Bronchial epithelial cell (primary cell): ENCODE measurements at regions not wholly inside any gene's neighbourhood (a gene's known extent, or its start where the extent isn't known, plus 50 kb on each side); places are given as distances from the start of the nearest gene placed in this dataset.
"Not testable (repeated sequence)": the region's sequence is repeated elsewhere in the genome, so short reads cannot be mapped to it uniquely, and the experiment has no call there.

Experiments used
- DNase-seq: peaks from one replicate; pipeline ENCODE4 v3.0.0-alpha.2; 2010; ENCODE audit warnings: low read depth
- FAIRE-seq: peaks from 2 replicates; lab custom pipeline; 2011; peaks lifted over from hg19 to GRCh38; lab: Jason Lieb, UNC
- H3K27me3 ChIP-seq: 2 replicates; pipeline ENCODE4 v1.5.1; 2011; ENCODE audit warnings: low read length; ENCODE audit not compliant: control insufficient read depth, insufficient read depth
- H3K36me3 ChIP-seq: 2 replicates; pipeline ENCODE4 v1.5.1; 2011; ENCODE audit warnings: low read length; ENCODE audit not compliant: control insufficient read depth, insufficient read depth
- H3K4me3 ChIP-seq: 2 replicates; pipeline ENCODE4 v1.5.1; 2011; ENCODE audit warnings: mild to moderate bottlenecking, low read depth, low read length, control low read depth
- CTCF ChIP-seq: IDR thresholded peaks from 2 replicates; pipeline ENCODE4 v1.5.1; 2011; ENCODE audit warnings: mild to moderate bottlenecking, moderate library complexity, low read length, control low read depth, inconsistent platforms; ENCODE audit not compliant: insufficient read depth, severe bottlenecking

GRCh38 chr2:52414561-52415295 lies 1352.9 kb upstream of the CHAC2 start:
- DNase-seq: no peak
- Histone ChIP-seq H3K27me3 (no peaks in the 10 kb centered on the region), H3K4me3 (no peak overlapping the region), H3K36me3 (no peaks in the 10 kb centered on the region)
- no peak for FAIRE-seq
- TF ChIP-seq CTCF: no peak

- not testable (repeated sequence) for FAIRE-seq, H3K36me3 ChIP-seq, DNase-seq, H3K4me3 ChIP-seq, H3K27me3 ChIP-seq
Measured at GRCh38 chr2:52409308-52410118, 1358.1 kb upstream of the CHAC2 start.

GRCh38 chr2:52405980-52406379 lies 1361.6 kb upstream of the CHAC2 start:
- no peaks in the 10 kb centered on the region for H3K27me3 ChIP-seq
- FAIRE-seq (no peak), DNase-seq (no peak)
- no peak for TF ChIP-seq CTCF
- H3K36me3 ChIP-seq: no peaks in the 10 kb centered on the region
- no peak overlapping the region for H3K4me3 ChIP-seq

- FAIRE-seq (no peak), DNase-seq (no peak)
- no peak for TF ChIP-seq CTCF
- no peaks in the 10 kb centered on the region for H3K36me3 ChIP-seq
- no peaks in the 10 kb centered on the region for H3K27me3 ChIP-seq
- no peak overlapping the region for H3K4me3 ChIP-seq
Measured at GRCh38 chr2:52404866-52405265, 1362.7 kb upstream of the CHAC2 start.

GRCh38 chr2:52404046-52404445 lies 1363.6 kb upstream of the CHAC2 start:
- Histone ChIP-seq H3K4me3 (no peak overlapping the region), H3K27me3 (no peaks in the 10 kb centered on the region), H3K36me3 (no peaks in the 10 kb centered on the region)
- no peak for TF ChIP-seq CTCF
- no peak for FAIRE-seq
- no peak for DNase-seq

DNA sequence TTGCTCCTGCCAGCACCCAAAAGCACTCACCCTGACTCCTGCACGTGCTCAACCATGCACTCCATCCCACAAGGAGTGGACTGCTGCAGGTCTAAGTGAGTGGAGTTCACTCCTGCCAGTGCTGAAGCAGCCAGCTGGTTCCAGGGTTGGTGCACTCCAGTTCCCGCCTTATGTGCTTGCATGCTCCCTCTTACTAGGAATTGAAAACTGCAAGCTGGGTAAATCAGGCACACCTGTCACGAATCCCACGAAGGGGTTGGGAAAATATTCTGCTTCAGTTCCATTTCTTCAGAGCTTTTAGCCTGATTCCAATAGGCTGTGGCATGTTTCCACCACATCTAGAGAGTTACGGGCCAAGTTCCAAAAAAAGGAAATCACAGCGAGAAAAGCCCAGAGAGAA lies 1365.5 kb upstream of the CHAC2 start:
- H3K27me3 ChIP-seq: no peaks in the 10 kb centered on the region
- DNase-seq: no peak
- no peaks in the 10 kb centered on the region for H3K36me3 ChIP-seq
- no peak for TF ChIP-seq CTCF
- no peak for FAIRE-seq
- H3K4me3 ChIP-seq: no peak overlapping the region
